Stimulated activated CD8-positive, alpha-beta memory T cell treated with anti-CD3 and anti-CD28 coated beads, Interleukin-15, amount 100 ng/mL, for 1 hour (primary cell): ENCODE measurements at regions not wholly inside any gene's neighbourhood (a gene's known extent, or its start where the extent isn't known, plus 50 kb on each side); places are given as distances from the start of the nearest gene placed in this dataset.

Experiments used
- DNase-seq: peaks from one replicate; pipeline ENCODE4 v3.0.0-alpha.2; 2020; ENCODE audit warnings: low read depth

DNA sequence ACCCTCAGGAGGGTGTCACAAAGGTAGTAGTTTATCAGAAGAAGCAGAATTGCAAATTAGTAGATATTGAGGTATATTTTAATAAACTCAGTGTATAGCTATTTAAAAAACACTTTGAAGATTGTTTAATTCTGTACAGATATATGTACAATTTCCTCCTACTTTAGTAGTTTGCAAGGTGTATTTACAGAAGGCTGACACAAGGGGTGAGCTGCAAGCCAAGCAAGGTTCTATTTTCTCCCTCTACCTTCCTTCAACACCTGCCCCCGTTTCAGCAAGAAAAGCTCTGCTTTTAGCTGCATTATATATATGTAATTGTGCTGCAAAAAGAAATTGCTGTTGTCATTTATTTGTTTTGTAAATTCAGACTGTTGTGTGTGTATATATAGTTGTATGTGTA, 674.2 kb upstream of the PKN2 start:
- no peak for DNase-seq

DNA sequence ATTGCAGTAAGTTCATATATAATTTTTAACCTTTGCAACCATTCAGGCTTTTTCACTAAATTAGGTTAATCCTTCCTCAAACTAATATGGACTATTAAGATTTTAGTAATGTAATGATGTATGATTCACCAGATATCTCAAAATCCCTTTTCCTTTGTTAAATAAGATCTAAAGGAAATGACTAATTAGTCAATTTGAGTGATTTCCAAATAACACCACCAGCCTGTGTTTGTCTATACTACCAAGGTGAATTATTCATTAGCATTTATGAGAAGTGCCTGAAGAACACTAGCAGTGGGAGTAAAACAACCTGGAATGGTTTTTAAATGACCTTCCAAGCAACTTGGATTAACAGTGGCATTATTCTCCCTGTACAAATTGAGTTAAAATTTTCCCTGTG, 670.6 kb upstream of the PKN2 start:
- DNase-seq = no peak

DNA sequence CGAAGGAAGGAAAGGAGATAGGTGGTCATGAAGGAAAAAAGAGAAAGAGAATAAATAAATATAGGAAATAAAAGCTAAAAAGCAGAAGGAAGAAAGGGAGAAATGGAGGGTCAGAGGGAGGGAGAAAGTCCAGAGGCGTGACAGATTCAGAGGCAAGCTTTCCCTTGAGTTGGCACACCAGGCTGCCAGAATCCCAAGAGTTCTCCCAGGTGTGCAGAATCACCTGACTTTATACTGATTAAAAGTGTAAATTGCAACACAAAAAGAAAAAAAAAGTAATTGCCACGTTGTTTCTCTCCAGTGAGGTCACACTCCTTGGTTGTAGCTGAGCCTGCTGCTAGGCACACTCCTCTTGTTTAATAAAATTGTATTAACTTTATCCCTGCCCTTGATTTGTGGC, 669.9 kb upstream of the PKN2 start:
- no peak for DNase-seq

DNA sequence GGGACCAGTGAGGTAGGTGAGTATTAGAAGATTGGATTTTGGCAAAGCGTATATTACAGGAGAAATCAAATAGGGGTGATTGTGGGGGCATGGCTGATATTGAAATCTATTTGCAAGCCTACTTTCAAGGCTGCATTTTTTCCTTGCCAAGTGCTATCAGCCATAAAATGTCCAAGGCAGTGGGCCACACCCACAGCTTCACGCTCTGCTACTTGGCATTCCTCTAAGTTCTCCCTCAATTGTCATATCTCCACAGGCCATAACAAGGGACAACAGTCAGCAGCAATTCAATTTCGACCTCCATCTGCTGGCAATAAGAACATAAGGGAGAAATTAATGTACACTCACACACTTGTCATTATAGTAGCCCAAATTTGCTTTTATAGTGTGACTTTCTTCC, 667.1 kb upstream of the PKN2 start:
- DNase-seq = no peak

DNA sequence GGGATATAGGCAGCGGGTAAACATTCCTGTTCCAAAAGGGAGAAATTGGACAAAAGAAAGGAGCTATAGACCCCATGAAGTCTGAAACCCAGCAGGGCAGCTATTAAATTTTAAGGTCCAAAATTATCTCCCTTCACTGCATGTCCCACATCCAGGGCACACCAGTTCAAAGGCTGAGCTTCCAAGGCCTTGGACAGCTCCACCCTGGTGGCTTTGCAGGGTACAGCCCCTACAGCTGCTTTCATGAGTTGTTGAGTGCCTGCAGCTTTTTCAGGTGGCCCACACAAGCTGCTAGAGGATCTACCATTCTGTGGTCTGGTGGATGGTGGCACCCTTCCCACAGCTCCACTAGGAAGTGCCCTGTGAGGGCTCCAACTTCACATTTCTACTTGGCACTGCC, 662.5 kb upstream of the PKN2 start:
- no peak for DNase-seq

DNA sequence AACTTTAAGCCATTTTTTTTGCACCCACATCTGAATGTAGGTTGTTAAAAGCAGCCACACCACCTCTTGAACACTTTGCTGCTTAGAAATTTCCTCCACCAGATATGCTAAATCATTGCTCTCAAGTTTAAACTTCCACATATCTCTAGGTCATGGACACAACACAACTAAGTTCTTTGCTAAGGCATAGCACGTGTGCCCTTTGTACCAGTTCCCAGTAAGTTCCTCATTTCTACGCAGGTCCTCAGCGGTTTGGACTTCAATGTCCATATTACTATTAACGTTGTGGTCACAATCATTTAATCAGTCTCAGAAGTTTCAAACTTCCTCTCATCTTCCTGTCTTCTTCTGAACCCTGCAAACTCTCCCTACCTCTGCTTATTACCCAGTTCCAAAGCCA, 661.6 kb upstream of the PKN2 start:
- DNase-seq = no peak

DNA sequence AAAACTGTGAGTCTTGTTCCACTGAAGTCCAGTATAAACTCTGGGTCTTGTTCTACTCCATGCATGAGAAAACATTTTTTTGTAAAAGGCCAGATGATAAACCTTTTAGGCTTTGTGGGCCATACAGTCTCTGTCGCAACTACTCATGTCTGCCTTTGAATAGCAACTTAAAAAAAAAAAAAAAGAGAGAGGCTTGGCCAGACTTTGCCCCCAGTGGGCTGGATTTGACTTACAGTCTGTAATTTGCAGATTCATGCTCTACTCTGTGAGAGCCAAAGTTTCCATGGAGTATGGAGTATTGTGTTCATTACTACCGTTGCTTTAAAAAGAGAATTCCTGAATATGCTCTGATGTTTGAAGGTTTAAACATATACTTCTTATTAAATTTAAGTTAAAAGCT, 654.9 kb upstream of the PKN2 start:
- DNase-seq = no peak

DNA sequence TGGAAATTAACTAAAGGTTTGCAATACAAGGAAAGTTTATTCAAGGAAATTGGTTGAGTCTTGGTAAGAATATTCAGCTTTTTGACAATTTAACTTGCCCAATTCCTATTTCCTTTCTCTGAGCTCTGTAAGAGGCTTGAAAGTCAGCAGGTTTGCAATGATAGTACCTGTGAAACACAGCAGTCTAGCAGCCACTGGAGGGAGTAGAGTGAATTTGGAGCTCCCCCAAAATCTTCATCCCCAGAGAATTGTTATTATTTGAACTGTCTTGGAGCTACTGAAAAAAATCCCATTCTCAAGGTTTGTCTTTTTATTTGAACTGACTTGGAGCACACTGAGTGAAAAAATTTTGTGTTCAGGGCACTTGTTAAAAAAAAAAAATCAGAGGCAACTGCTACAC, 654.2 kb upstream of the PKN2 start:
- DNase-seq = no peak

DNA sequence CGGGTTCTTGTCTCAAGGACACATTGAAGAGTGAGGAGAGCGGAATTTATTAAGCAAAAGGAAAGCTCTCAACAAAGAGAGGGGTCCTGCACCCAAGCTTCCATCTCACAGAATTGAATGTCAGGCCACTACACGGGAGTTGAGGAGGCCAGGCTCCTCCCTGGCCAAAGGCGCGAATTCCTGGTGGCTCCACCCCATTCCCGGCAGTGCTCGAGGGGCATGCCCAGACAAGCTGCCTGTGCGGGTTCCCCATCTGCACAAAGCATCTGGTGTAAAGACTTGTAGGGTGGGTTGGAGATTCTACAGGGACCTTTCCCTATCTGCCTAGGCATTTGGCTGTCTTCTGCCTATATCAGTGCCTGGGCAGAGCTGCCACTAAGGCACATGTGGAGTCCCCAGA, 648.5 kb upstream of the PKN2 start:
- DNase-seq = no peak

DNA sequence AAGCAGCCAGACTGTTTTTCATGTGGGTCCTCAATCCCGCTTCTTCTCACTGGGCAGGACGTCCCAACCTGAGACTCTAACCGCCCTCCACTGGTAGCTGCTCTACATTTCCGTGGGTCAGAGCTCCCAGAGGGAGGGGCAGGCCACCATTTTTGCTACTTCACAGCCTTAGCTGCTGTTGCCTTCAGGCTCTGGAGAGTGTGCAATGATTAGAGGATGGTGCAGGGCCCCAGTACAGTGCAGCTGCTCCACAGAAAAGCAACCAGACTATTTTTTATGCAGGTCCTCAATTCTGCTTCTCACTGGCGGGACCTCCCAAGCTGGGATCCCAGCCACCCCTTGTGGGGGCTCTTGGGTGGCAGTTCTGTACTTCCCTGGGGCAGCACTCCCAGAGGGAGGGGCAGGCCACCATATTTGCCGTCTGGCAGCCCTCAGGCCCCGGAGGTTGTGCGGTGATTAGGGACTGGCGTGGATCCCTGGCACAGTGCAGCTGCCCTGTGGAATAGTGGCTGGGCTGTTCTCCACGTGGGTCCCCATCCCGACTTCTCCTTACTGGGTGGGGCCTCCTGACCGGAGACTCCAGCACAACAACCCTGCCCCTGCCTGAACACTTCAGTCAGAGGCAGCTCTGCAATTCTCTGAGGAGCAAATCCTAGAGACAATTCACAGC, 647.6 kb upstream of the PKN2 start:
- no peak for DNase-seq

DNA sequence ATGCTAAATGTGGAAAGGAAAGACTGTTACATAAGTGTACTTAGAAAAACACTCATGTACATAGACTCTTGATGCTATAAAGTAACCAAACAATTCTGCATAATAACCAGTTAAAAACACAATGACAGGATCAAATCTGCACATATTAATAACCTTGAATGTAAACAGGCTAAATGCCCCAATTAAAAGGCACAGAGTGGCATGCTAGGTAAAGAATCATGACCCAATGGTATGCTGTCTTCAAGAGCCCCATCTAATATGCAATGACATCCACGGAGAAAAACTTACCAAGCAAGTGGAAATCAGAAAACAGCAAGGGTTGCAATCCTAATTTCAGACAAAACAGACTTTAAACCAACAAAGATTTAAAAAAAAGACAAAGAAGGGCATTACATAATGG, 644.8 kb upstream of the PKN2 start:
- DNase-seq = no peak

DNA sequence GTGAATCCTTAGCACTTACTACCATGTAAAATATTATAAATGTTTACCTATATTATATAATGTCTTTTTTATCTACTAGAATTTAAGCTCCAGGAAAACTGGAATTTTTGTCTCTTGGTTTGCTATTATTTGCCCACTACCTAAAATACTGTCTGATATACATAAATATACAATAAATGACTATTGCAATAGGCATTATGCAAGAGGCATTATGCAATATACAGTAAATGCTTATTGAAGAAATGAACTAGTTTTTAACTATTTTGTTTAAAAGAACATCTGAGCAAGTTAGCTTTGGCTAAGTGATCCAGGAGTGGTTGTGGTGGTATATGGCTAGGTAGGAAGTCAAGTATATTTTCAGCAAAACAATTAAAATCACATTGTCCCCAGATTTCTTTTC, 640.2 kb upstream of the PKN2 start:
- DNase-seq = no peak

DNA sequence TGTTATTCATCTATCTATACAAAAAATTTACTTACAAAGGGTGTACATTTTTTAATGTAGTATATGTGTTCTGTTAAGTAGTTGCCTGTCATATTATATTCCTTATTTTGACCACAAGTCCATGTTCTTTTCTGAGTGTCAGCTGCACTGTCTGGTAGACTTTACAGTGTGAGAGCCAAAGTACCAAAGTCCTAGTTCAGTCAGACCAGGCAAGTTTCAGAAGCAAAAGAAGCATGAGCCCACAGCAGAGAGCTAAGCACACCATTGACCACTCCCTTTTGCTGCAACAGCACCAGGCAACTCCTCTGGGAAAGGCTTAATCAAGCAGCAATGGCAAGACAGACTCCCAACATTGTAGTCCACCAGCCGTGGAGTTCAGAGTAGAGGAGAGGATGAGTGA, 631.9 kb upstream of the PKN2 start:
- no peak for DNase-seq

DNA sequence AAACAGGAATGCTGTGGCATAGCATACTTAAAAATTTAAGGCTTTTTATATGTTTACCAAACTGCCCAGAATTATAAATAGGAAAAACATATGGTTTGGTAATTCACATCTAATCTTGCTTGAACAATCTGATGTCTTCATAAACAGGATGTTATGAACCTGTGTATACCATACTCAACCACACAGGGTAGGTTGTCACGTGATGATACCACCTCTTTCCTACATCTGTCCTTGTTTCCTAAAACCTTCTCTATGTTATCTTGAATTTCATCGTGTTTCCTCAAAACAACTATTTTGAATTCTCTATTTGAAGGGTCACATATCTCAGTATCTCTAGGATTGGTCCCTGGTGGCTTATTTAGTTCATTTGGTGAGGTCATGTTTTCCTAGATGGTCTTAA, 631.0 kb upstream of the PKN2 start:
- DNase-seq = no peak

DNA sequence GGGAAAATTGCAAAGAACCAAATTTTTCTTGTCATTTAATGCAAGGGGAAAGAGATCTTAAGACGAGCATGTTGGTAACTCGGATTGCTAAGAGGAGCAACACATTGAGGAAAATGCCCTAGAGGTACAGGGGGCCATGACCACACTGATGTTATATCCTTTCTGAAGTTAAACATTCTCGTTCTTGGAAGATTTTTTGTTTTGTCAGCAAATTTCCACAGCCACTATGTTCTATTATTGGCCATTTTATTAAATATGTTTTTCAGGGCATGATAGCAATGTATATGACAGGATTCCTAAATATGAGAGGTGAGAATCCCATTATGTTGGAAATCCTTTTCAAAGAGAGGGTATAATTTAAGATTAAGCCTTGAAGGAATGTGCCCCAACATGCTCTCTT, 627.2 kb upstream of the PKN2 start:
- no peak for DNase-seq

DNA sequence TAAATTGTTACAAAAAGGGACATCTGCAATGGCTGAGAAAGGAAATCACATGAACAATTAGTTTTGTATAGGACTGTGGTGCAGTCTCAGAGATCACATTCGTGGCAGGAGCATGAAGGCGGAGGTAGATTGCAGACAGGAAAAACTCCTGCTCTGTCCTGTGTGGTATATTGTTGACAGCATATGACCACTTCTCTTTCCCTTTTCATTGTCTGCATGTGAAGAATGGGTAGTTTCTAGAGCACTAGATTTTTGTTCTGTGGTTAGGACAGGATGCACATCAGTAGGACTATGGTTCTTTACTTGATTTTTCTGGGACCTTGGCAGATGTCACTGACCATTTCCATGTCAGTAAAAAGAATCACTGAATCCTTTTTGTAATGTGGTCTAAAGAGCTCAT, 625.9 kb upstream of the PKN2 start:
- no peak for DNase-seq

DNA sequence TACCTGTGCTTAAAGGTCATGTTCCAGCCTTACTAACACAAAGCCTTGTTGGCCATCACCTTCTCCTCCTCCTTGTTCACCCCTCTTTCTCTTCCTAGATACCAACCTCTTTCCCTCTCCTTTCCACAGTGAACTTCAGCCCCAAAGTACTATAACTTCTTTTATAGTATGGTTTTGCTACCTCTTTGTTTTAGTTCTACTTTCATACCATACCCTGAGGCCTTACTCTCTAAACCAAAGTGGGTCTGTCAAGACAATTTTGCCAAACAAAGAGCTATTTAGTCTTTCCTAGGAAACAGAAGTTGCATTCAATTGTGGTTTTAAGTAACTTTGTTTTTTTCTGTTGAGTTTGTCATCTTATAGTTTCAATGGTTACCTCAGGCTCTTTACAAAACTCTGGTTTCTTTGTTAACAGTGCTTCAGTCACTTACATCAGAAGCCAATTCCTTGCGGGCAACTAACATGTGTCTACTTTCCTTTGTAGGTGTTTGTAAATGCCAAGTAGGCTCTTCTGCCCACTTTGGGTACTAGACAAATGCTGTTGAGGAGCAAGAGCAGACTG, 623.9 kb upstream of the PKN2 start:
- DNase-seq = no peak

DNA sequence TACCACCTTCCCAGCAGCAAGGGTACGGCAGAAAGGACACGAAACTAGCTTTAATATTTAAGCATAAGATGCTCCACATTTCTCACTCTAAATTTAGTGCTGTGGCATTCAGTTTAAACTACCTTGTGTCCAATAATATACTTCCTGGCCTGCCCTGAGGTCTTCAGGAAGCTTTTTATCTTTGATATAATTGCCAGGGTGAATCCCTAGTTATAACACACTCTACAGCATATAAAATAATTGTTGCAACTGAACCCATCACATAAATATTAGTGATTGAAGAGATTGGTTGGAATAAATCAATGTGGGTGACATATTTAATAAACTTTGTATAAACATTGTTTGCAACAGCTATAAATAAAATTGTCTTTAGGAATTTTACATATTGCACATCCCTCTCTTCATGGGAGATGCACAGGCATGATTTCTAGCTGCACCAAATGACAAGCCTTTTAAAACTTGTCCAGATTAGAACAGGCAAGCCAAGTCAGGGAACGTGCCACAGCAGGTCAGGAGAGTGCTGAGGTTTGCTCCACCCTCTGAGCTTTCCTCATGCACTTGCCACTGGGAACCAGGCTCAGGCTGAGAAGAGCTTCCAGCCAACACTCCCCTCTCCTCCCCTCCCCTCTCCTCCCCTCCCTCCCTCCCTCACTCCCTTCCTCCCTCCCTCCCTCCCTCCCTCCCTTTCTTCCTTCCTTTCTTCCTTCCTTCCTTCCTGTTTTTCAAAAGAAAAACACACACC, 623.2 kb upstream of the PKN2 start:
- no peak for DNase-seq

DNA sequence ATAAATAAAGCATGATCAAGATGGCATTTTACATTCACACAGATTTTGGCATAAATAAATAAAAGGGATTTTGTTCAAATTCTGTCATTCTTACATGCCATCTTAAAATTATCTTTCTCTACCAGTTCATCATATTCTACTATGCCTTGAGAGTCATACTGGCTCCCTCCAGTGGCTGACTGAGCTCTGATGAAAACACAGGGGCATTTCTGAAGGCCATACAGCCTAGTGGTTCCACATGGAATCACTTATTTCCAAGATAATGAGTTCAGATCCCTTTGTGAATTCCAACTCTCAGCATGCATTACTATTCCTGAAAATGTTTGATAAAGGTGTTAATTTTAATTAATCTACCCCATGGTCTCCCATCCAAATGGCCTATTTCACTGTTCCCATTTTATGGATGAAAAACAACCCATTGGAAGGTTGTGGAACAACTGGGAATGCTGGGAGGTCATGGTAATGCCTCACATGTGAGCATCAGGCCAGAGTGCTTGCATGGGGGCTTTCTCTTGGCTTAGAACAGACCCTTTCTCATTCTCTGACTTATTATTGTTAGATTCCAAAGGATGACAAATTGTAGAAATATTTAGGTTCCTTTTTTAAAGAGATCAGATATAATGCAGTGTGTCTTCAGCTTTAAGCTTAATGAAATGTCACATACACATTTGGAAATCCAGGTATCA, 622.4 kb upstream of the PKN2 start:
- DNase-seq = no peak

DNA sequence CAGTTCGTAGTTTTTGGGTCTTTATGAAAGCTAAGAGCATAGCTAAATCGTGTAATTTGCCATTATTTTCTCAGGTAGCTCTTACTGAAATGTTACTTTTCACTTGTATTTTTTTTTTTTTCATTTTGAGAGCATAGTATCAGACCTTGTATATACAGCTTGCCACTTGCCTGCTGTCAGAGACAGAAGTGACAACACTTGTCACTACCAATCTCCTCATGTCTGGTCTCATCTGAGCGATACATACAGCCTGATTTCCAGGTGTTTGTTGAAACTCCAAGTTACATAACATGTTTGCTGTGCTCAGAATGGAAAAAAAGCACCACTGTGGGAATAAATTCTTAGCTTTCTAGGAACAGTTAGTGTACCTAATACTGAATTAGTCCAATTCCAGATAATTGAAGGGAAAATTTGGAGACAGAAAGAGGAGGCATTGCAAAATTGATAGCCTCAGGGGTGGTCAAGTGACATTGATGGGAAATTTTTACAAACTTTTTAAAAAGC, 621.4 kb upstream of the PKN2 start:
- DNase-seq = no peak

DNA sequence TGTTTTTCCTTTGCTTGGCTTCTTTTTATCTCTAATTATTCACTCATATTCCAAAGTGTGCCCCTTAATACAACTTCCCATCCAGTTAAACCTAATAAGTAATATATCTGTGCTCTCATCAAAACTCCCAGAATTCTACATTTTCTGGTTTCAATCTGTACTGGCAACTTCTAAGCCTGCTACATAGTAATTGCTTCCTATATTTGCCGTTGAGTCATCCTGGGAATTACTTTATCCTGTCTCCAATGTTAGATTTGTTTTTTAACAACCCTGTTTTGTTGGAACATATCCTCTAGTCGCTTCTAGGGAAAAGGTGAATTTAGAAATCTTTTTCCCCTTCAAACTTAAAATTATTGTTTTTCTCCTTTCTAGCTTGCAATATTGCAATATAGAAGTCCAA, 620.5 kb upstream of the PKN2 start:
- no peak for DNase-seq

DNA sequence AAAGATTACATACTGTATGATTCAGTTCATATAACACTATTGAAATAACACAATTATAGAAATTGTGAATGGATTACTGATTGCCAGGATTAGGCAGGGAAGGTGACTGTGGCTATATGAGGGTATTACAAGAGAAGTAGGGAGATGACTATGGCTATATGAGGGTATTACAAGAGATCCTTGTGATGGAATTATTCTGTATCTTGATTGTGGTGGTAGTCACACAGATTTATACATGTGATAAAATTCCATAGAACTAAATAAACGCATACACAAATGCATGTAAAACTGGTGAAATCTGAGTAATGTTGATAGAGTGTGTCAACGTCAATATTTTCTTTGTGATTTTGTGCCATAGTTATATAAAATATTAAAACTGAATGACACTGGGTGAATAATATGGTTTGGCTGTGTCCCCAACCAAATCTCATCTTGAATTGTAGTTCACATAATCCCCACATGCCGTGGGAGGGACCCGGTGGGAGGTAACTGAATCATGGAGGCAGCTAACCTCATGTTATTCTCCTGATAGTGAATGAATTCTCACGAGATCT, 615.6 kb upstream of the PKN2 start:
- no peak for DNase-seq

DNA sequence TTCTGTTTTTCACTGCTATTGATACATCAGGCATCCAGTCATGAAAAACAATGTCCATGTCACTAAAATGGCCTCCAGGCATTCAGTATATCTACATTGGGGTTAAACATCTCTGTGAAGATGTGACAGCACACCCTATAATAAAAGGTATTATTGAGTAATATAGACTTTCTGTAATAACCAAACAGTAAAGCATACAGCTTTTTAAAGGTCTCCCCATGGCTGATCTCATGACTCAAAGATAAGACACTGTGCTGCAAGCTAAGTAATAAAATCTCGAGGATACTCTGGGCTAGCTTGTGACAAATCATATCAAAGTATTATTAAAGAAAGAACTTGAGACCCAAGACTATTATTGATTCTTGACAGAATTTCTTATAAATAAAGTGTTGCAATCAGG, 613.1 kb upstream of the PKN2 start:
- no peak for DNase-seq
